Neuronal stem cell (in vitro differentiated cells): ENCODE measurements at regions not wholly inside any gene's neighbourhood (a gene's known extent, or its start where the extent isn't known, plus 50 kb on each side); places are given as distances from the start of the nearest gene placed in this dataset.

ENCODE experiments used
- DNase-seq: peaks from one replicate; pipeline ENCODE4 v3.0.0-alpha.2; 2013; ENCODE audit warnings: low spot score
- H2AFZ ChIP-seq: one replicate; pipeline ENCODE4 v1.6.1; 2013; ENCODE audit warnings: mild to moderate bottlenecking, low read length, inconsistent platforms
- H2AK5ac ChIP-seq: 2 replicates; pipeline ENCODE4 v1.6.1; 2013; ENCODE audit warnings: low read depth, mild to moderate bottlenecking, inconsistent platforms, low read length, moderate library complexity, mixed read lengths
- H2BK120ac ChIP-seq: 2 replicates; pipeline ENCODE4 v1.6.1; 2013; ENCODE audit warnings: low read depth, mild to moderate bottlenecking, inconsistent platforms, low read length, moderate library complexity, mixed read lengths
- H2BK12ac ChIP-seq: one replicate; pipeline ENCODE4 v1.6.1; 2013; ENCODE audit warnings: low read length, inconsistent platforms
- H2BK15ac ChIP-seq: 2 replicates; pipeline ENCODE4 v1.6.1; 2013; ENCODE audit warnings: mild to moderate bottlenecking, low read length, inconsistent platforms, mixed read lengths
- H2BK5ac ChIP-seq: one replicate; pipeline ENCODE4 v1.6.1; 2013; ENCODE audit warnings: inconsistent platforms, mild to moderate bottlenecking, low read length, moderate library complexity
- H3K14ac ChIP-seq: one replicate; pipeline ENCODE4 v1.6.1; 2013; ENCODE audit warnings: low read length, inconsistent platforms
- H3K18ac ChIP-seq: 2 replicates; pipeline ENCODE4 v1.6.1; 2013; ENCODE audit warnings: low read length, inconsistent platforms
- H3K23ac ChIP-seq: 2 replicates; pipeline ENCODE4 v1.6.1; 2013; ENCODE audit warnings: low read depth, mild to moderate bottlenecking, mixed read lengths, low read length, inconsistent platforms; ENCODE audit not compliant: poor library complexity
- H3K27ac ChIP-seq: replicated peaks from 3 replicates; pipeline ENCODE4 v1.5.1; 2013; ENCODE audit warnings: low read length, inconsistent platforms
- H3K27me3 ChIP-seq, 3 experiments: 2 replicates each; pipeline ENCODE4 v1.6.1; 2013; ENCODE audit warnings: low read length in 3 of 3, mild to moderate bottlenecking in 2 of 3, inconsistent platforms in 1 of 3, low read depth in 1 of 3, mixed read lengths in 1 of 3, moderate library complexity in 1 of 3; ENCODE audit not compliant: control insufficient read depth in 3 of 3, insufficient read depth in 3 of 3
- H3K36me3 ChIP-seq, 2 donors: replicated peaks in 1 of 2; 2 replicates each; pipeline ENCODE4 v1.6.1; 2013; ENCODE audit warnings: low read length in 2 of 2; ENCODE audit not compliant: control insufficient read depth in 2 of 2, insufficient read depth in 2 of 2
- H3K4ac ChIP-seq: 2 replicates; pipeline ENCODE4 v1.6.1; 2013; ENCODE audit warnings: inconsistent platforms, mild to moderate bottlenecking, low read length, moderate library complexity
- H3K4me1 ChIP-seq, 2 donors: 1 replicate in 1 of 2; 2 replicates in 1 of 2; pipeline ENCODE4 v1.6.1; 2013; ENCODE audit warnings: low read length in 2 of 2, low read depth in 1 of 2; ENCODE audit not compliant: control insufficient read depth in 2 of 2, insufficient read depth in 1 of 2
- H3K4me2 ChIP-seq: one replicate; pipeline ENCODE4 v1.6.1; 2013; ENCODE audit warnings: mild to moderate bottlenecking, low read length, inconsistent platforms; ENCODE audit not compliant: insufficient read depth, poor library complexity, severe bottlenecking
- H3K4me3 ChIP-seq, 2 donors: 2 replicates each; pipeline ENCODE4 v1.5.1; 2013; ENCODE audit warnings: low read length in 2 of 2, mild to moderate bottlenecking in 2 of 2, inconsistent platforms in 1 of 2, moderate library complexity in 1 of 2
- H3K79me1 ChIP-seq: one replicate; pipeline ENCODE4 v1.6.1; 2013; ENCODE audit warnings: low read depth, mild to moderate bottlenecking, inconsistent platforms, low read length, moderate library complexity
- H3K9ac ChIP-seq: one replicate; pipeline ENCODE4 v1.6.1; 2013; ENCODE audit warnings: mild to moderate bottlenecking, low read depth, low read length, inconsistent platforms; ENCODE audit not compliant: poor library complexity
- H3K9me3 ChIP-seq, 2 donors: replicated peaks in 1 of 2; 2 replicates each; pipeline versions ENCODE3 to v1.6.1; 2013; ENCODE audit warnings: low read length in 2 of 2, mild to moderate bottlenecking in 2 of 2, inconsistent platforms in 1 of 2, low read depth in 1 of 2, mixed read lengths in 1 of 2, moderate library complexity in 1 of 2; ENCODE audit not compliant: control insufficient read depth in 2 of 2, insufficient read depth in 1 of 2
- H4K8ac ChIP-seq: one replicate; pipeline ENCODE4 v1.6.1; 2013; ENCODE audit warnings: low read depth, mild to moderate bottlenecking, inconsistent platforms, low read length, moderate library complexity
- H4K91ac ChIP-seq: one replicate; pipeline ENCODE4 v1.6.1; 2013; ENCODE audit warnings: low read length, low read depth, mild to moderate bottlenecking, inconsistent platforms; ENCODE audit not compliant: poor library complexity
- WGBS, 2 donors: extraction: QIAGEN DNeasy Blood & Tissue Kit; methylation state at CpG; one replicate each; pipeline ENCODE4 v1.1.7; 2013; ENCODE audit warnings: missing lambda C conversion rate in 2 of 2, mixed read lengths in 1 of 2; ENCODE audit not compliant: insufficient read length in 2 of 2, insufficient replicate concordance in 1 of 2; ENCODE audit errors: extremely low coverage in 2 of 2; 5-methylcytosine and 5-hydroxymethylcytosine counted together

GRCh38 chr1:58197811-58198210 is 348.7 kb downstream of the OMA1 start:
- no peaks in the 10 kb centered on the region for H3K36me3 ChIP-seq
- H2BK15ac ChIP-seq, result no peak overlapping the region
- no peak overlapping the region for H3K18ac ChIP-seq
- no peak overlapping the region for H3K4me2 ChIP-seq
- peaks cover 0 to 2% of the 10 kb centered on the region in 2 donors for H3K9me3 ChIP-seq
- no peak overlapping the region for H3K4me3 ChIP-seq
- no peaks in the 10 kb centered on the region for H3K27me3 ChIP-seq
- no peak overlapping the region for H3K9ac ChIP-seq
- no peak overlapping the region for H2BK12ac ChIP-seq
- no peaks in the 10 kb centered on the region for H3K79me1 ChIP-seq
- H3K4ac ChIP-seq, result no peak overlapping the region
- no peak overlapping the region for H2AK5ac ChIP-seq
- H3K14ac ChIP-seq, result no peak overlapping the region
- no peak overlapping the region for H2BK5ac ChIP-seq
- no peak overlapping the region for H4K91ac ChIP-seq
- no peak for DNase-seq
- no peak overlapping the region for H3K27ac ChIP-seq
- no CpG with 5 or more reads among the region's 1 CpG for WGBS, 2 donors
- H2BK120ac ChIP-seq, result no peak overlapping the region
- H3K4me1 ChIP-seq, result no peaks in the 10 kb centered on the region
- no peak overlapping the region for H2AFZ ChIP-seq
- no peak overlapping the region for H3K23ac ChIP-seq
- no peak overlapping the region for H4K8ac ChIP-seq

DNA sequence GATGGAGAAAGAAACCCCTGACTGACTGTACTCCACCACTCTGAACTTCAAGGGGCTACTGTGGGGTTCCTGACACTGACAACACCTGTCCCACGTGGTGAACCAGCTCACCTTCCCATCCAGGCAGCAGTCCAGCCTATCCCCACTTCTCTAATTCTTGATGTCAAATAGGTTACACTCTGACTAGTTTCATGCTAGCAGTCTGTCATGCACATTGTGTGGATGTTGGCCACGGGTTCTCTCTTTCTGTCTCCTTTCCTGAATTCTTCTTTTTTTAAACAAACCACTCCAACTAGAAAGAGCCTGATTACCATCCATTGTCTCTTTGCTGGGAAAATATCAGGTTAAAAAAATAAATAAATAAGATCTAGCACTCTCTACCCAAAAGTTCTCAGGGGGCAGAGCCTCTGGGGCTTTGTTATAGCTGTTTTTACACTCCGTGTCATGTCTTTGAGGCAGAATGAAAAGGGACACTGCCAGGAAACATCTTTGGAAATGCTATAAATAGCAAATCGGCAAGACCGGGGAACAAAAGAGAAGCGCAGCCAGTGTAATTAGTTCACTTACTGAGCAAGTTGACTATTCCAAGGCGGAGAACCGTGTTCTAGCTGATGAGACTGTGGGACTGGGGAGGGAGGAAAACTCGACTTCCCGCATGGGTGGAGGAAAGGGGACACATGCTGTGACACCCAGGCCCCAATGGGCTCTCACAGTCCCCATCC is 356.1 kb downstream of the OMA1 start:
- H2BK120ac ChIP-seq, result no peak overlapping the region
- H3K9me3 ChIP-seq, result peaks cover 0 to 2% of the 10 kb centered on the region in 2 donors
- H3K23ac ChIP-seq, result no peak overlapping the region
- H3K4me2 ChIP-seq, result peak overlapping the region; percentile 32
- no peak for DNase-seq
- H2BK5ac ChIP-seq, result no peak overlapping the region
- H2AFZ ChIP-seq, result peak overlapping the region; percentile 47
- no peaks in the 10 kb centered on the region for H3K27me3 ChIP-seq
- no CpG with 5 or more reads among the region's 10 CpGs for WGBS, 2 donors
- no peak overlapping the region for H3K4me3 ChIP-seq
- no peaks in the 10 kb centered on the region for H3K36me3 ChIP-seq
- H2AK5ac ChIP-seq, result no peak overlapping the region
- no peak overlapping the region for H3K9ac ChIP-seq
- peaks cover 7 to 13% of the 10 kb centered on the region in 2 donors for H3K4me1 ChIP-seq
- H3K14ac ChIP-seq, result no peak overlapping the region
- no peak overlapping the region for H4K91ac ChIP-seq
- H3K79me1 ChIP-seq, result no peaks in the 10 kb centered on the region
- peak overlapping the region; percentile 87 for H3K18ac ChIP-seq
- no peak overlapping the region for H4K8ac ChIP-seq
- peak overlapping the region; percentile 27 for H3K27ac ChIP-seq
- no peak overlapping the region for H2BK15ac ChIP-seq
- H3K4ac ChIP-seq, result no peak overlapping the region
- H2BK12ac ChIP-seq, result no peak overlapping the region

DNA sequence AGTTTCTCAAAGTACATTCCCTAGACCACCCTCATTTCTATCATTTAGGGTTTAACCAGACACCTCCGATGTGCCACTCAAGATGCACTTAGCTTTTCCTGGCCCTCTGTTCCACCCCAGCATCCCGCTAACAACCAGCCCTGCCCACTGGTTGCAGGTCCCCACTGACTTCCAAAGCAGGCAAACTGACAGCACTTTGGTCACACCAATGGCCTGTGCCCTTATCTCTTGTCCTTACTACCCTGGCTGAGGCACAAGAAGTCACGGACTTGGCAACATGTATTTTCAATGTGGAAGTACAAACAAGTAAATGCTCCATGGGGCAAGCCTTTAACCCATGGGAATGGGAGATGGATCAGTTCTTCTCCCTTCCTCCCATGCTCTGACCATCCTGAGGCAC is 357.1 kb downstream of the OMA1 start:
- H2BK5ac ChIP-seq, result no peak overlapping the region
- no peaks in the 10 kb centered on the region for H3K27me3 ChIP-seq
- H3K4me2 ChIP-seq, result no peak overlapping the region
- no peak overlapping the region for H3K4ac ChIP-seq
- no peak overlapping the region for H3K27ac ChIP-seq
- H2AFZ ChIP-seq, result no peak overlapping the region
- H2BK12ac ChIP-seq, result peak overlapping the region; percentile 36
- no peak overlapping the region for H2BK120ac ChIP-seq
- DNase-seq, result no peak
- H2BK15ac ChIP-seq, result no peak overlapping the region
- H3K23ac ChIP-seq, result no peak overlapping the region
- H3K18ac ChIP-seq, result peak overlapping the region; percentile 68
- no peak overlapping the region for H4K8ac ChIP-seq
- H4K91ac ChIP-seq, result no peak overlapping the region
- H3K4me1 ChIP-seq, result peaks cover 7 to 13% of the 10 kb centered on the region in 2 donors
- no CpG with 5 or more reads among the region's 3 CpGs for WGBS, 2 donors
- H3K36me3 ChIP-seq, result no peaks in the 10 kb centered on the region
- H2AK5ac ChIP-seq, result no peak overlapping the region
- H3K14ac ChIP-seq, result no peak overlapping the region
- peaks cover 0 to 2% of the 10 kb centered on the region in 2 donors for H3K9me3 ChIP-seq
- no peak overlapping the region for H3K9ac ChIP-seq
- H3K4me3 ChIP-seq, result no peak overlapping the region
- H3K79me1 ChIP-seq, result no peaks in the 10 kb centered on the region

- H3K79me1 ChIP-seq, result no peaks in the 10 kb centered on the region
- no peak overlapping the region for H3K23ac ChIP-seq
- no peak overlapping the region for H2BK120ac ChIP-seq
- no CpG with 5 or more reads among the region's 2 CpGs for WGBS, 2 donors
- no peak for DNase-seq
- no peak overlapping the region for H3K27ac ChIP-seq
- H2BK12ac ChIP-seq, result no peak overlapping the region
- no peak overlapping the region for H2BK5ac ChIP-seq
- H2AFZ ChIP-seq, result no peak overlapping the region
- no peak overlapping the region for H2AK5ac ChIP-seq
- H2BK15ac ChIP-seq, result no peak overlapping the region
- H3K4me2 ChIP-seq, result no peak overlapping the region
- no peak overlapping the region for H3K4ac ChIP-seq
- peaks cover 0 to 14% of the 10 kb centered on the region in 2 donors for H3K9me3 ChIP-seq
- H3K18ac ChIP-seq, result no peak overlapping the region
- no peak overlapping the region for H4K8ac ChIP-seq
- no peaks in the 10 kb centered on the region for H3K36me3 ChIP-seq
- H3K14ac ChIP-seq, result no peak overlapping the region
- H3K9ac ChIP-seq, result no peak overlapping the region
- H3K4me1 ChIP-seq, result no peaks in the 10 kb centered on the region
- no peaks in the 10 kb centered on the region for H3K27me3 ChIP-seq
- no peak overlapping the region for H4K91ac ChIP-seq
- no peak overlapping the region for H3K4me3 ChIP-seq
These were observed 363.2 kb downstream of the OMA1 start for GRCh38 chr1:58183286-58183685.
